AG09309 (cell line): ENCODE measurements at regions not wholly inside any gene's neighbourhood (a gene's known extent, or its start where the extent isn't known, plus 50 kb on each side); places are given as distances from the start of the nearest gene placed in this dataset.

Experiments
- DNase-seq: peaks from one replicate; pipeline ENCODE4 v3.0.0-alpha.2; 2010; ENCODE audit warnings: low read depth
- H3K4me3 ChIP-seq: 2 replicates; pipeline ENCODE4 v1.5.1; 2011; ENCODE audit warnings: mild to moderate bottlenecking, low read depth, low read length, moderate library complexity; ENCODE audit not compliant: control insufficient read depth
- TF ChIP-seq, protein P1 (sequence below): IDR thresholded peaks from 2 replicates; pipeline ENCODE4 v1.5.1; 2011; ENCODE audit warnings: mild to moderate bottlenecking, low read depth, low read length, inconsistent platforms; ENCODE audit not compliant: insufficient read depth, control insufficient read depth; ENCODE audit errors: missing control alignments

DNA sequence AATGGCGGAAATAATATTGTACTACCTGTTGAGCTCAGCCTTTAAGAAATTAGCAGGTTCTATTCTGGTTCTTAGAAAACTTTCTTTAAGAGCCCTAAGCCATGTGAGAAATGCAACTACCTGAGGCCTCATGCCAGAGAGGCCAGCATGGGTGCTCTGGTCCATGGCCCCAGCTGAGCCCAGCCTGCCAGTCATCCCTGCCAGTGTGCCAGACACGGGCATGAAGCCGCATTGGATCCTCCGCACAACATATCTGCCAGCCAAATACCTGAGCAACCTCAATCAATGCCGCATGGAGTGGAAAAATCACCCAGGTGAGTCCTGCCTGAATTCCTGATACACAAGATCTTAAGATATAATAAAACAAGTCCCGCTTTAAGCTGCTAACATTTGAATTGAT is 91.8 kb downstream of the C21orf91 start:
- no peak for DNase-seq
- TF ChIP-seq, protein P1, sequence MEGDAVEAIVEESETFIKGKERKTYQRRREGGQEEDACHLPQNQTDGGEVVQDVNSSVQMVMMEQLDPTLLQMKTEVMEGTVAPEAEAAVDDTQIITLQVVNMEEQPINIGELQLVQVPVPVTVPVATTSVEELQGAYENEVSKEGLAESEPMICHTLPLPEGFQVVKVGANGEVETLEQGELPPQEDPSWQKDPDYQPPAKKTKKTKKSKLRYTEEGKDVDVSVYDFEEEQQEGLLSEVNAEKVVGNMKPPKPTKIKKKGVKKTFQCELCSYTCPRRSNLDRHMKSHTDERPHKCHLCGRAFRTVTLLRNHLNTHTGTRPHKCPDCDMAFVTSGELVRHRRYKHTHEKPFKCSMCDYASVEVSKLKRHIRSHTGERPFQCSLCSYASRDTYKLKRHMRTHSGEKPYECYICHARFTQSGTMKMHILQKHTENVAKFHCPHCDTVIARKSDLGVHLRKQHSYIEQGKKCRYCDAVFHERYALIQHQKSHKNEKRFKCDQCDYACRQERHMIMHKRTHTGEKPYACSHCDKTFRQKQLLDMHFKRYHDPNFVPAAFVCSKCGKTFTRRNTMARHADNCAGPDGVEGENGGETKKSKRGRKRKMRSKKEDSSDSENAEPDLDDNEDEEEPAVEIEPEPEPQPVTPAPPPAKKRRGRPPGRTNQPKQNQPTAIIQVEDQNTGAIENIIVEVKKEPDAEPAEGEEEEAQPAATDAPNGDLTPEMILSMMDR: no peak
- H3K4me3 ChIP-seq: no peak overlapping the region

DNA sequence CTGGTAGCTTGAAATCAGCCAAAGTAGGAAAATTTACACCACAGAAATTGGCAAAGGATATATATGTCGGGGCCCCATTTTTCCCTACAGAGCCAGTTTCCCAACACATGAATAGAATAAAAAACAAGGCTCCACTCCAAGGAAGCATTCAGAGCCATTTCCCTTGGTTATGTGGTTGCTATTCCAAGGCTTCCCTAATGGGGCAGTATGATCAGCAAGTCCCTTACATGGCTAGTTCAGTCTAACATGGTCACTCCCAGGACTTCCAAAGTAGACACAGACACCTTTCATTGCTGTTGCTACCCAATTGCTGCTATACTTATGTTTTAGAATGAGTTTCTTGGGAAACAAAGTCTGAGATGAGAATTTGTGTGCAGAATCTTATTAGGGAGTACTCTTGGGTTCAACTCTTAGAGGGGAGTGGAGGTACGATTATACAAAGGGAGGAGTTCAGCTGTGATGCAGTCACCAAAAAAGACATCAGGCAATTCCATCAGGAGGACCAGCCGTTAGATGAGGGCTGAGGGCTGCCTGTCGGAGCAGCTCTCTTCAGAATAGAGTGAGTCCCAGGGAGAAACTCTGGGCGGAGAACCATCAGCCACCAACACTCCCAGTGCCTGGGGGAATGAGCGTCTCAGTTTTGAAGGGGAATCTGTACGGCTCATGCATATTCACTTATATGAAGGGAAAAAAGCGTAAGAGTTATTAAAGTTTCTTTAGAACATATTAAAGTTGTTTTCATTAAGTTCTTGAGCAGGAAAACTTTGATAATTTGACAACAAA is 92.9 kb downstream of the C21orf91 start:
- TF ChIP-seq, protein P1: peak; percentile 4
- H3K4me3 ChIP-seq: no peak overlapping the region
- no peak for DNase-seq

DNA sequence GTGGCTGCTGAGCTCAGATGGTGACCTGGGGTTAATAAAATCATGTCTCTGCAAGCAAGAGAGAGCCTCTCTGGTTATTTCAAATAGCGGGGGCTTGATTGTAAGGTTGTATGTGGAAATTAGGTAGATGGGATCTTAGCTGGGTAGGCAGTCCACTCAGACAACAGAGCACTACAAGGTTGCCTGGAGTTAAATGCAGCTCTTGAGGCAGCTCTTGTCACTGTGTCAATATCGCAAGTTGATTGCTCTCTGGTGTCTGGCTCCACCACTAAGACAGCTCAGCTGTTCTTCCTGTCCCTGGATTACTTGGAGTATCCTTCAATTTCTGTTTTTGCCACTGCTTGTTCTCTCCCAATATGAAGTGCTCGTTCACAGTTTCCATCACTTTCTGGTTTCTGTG is 93.8 kb downstream of the C21orf91 start:
- TF ChIP-seq, protein P1: no peak
- no peak for DNase-seq
- no peak overlapping the region for H3K4me3 ChIP-seq

DNA sequence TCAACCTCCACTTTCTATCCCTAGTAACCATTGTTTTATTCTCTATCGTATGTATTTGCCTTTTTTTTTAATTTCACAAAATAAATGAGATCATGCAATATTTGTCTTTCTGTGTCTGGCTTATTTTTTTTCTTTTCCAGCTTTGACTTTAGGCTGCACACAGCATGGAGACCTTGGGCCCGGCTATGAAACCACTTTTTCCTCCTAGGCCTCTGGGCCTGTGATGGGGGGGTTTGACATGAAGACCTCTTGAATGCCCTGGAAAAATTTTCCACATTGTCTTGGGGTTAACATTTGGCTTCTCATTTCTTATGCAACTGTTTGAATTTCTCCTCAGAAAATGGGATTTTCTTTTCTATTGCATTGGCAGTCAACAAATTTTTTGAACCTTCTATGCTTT is 100.2 kb upstream of the BTG3 start:
- DNase-seq: no peak
- TF ChIP-seq, protein P1: no peak

DNA sequence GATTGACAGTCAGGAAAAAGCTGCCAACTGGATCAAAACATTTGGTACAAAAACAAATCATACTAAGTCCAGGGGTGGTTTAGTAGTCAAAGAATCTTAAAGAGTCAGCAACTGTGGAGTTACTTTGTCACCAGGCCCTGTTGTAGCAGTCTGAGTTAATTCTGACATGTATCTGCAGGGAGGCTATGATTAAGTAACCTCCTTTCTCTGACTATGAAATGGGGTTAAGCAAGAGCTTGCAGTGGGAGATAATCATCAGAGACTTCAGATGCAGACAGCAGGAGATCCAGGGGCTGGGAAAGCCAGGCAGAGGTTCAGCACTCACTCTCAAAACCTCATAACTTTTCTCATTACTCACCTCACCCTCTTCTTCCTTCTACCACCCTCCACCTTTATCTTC is 99.2 kb upstream of the BTG3 start:
- no peak for DNase-seq
- no peak overlapping the region for H3K4me3 ChIP-seq
- TF ChIP-seq, protein P1: no peak

More for the DNA sequence above, 100.2 kb upstream of the BTG3 start:
- no peak overlapping the region for H3K4me3 ChIP-seq

DNA sequence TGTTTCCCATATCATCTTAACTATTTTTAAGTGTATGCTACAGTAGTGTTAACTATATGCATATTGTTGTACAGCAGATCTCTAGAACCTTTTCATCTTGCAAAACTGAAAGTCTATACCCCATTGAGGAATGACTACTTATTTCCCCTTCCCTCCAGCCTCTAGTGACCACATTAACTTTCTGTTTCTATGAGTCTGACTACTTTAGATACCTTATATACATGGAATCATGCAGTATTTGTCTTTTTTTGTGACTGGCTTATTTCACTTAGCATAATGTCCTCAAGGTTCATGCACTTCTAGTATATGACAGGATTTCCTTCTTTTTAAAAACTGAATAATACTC is 96.5 kb upstream of the BTG3 start:
- DNase-seq: no peak
- no peak overlapping the region for H3K4me3 ChIP-seq
- TF ChIP-seq, protein P1: no peak
